Sigmoid colon (tissue), 6 donors: ENCODE measurements at regions not wholly inside any gene's neighbourhood (a gene's known extent, or its start where the extent isn't known, plus 50 kb on each side); places are given as distances from the start of the nearest gene placed in this dataset.

Source experiments
- DNase-seq: peaks from one replicate; pipeline ENCODE4 v3.0.0-alpha.2; 2019
- H3K27ac ChIP-seq, 4 donors: fragments of 200-600 bp; sonication (generic); one replicate each; pipeline ENCODE4 v1.5.1; 2016 to 2019; ENCODE audit warnings: mild to moderate bottlenecking in 1 of 4
- H3K27me3 ChIP-seq, 3 donors: fragments of 200-600 bp; sonication (generic); one replicate each; pipeline ENCODE4 v1.5.1; 2019; ENCODE audit warnings: mild to moderate bottlenecking in 1 of 3
- H3K36me3 ChIP-seq, 4 donors: fragments of 200-600 bp; sonication (generic); one replicate each; pipeline ENCODE4 v1.5.1; 2016 to 2019
- H3K4me1 ChIP-seq, 4 donors: fragments of 200-600 bp; sonication (generic); one replicate each; pipeline ENCODE4 v1.5.1; 2017 to 2019
- H3K4me3 ChIP-seq, 4 donors: fragments of 200-600 bp; sonication (generic); one replicate each; pipeline ENCODE4 v1.5.1; 2017 to 2019; ENCODE audit warnings: mild to moderate bottlenecking in 2 of 4, moderate library complexity in 1 of 4
- H3K9me3 ChIP-seq, 4 donors: fragments of 200-600 bp in 3 of 4; sonication (generic) in 3 of 4; one replicate each; pipeline versions ENCODE4 v1.5.1 to v1.6.1; 2013 to 2019
- CTCF ChIP-seq, 4 experiments: fragments of 450-650 bp in 3 of 4; fragments of 200-600 bp in 1 of 4; IDR thresholded peaks; one replicate each; pipeline ENCODE4 v1.5.1; 2016 to 2019; ENCODE audit warnings: antibody characterized with exemption in 4 of 4, mild to moderate bottlenecking in 3 of 4, moderate library complexity in 2 of 4
- EP300 ChIP-seq, 4 donors: sonication (generic); formaldehyde crosslinking; IDR thresholded peaks; one replicate each; pipeline ENCODE4 v1.6.1; 2017; ENCODE audit warnings: antibody characterized with exemption in 4 of 4
- POLR2A ChIP-seq, 2 donors: fragments of 450-650 bp; IDR thresholded peaks; one replicate each; pipeline ENCODE4 v1.6.1; 2016; ENCODE audit warnings: antibody characterized with exemption in 2 of 2, mild to moderate bottlenecking in 2 of 2, moderate library complexity in 2 of 2
- POLR2AphosphoS5 ChIP-seq, 4 donors: sonication (generic); formaldehyde crosslinking; IDR thresholded peaks; one replicate each; pipeline ENCODE4 v1.6.1; 2017; ENCODE audit warnings: antibody characterized with exemption in 4 of 4
- WGBS, 2 donors: extraction: QIAGEN DNeasy Blood & Tissue Kit; methylation state at CpG; one replicate each; pipeline ENCODE4 v1.1.7; 2013; 5-methylcytosine and 5-hydroxymethylcytosine counted together
- intact Hi-C: fragments of 100-400 bp; cut with DNase I; formaldehyde crosslinking; loops from one replicate; pipeline ENCODE4 v1.15.1; 2023
- donor health status: healthy with polysubstance abuse.
- donor health status: healthy.

GRCh38 chr9:87324613-87325194 lies 173.0 kb upstream of the DAPK1 start:
- Histone ChIP-seq H3K4me3 (no peak overlapping the region), H3K9me3 (no peaks in the 10 kb centered on the region), H3K4me1 (peaks cover 0 to 16% (median 4%) of the 10 kb centered on the region in 4 donors), H3K27ac (no peak overlapping the region), H3K36me3 (no peaks in the 10 kb centered on the region), H3K27me3 (no peaks in the 10 kb centered on the region)
- intact Hi-C loops = loop anchor here (1.0 to 10.0 kb wide), 5 partner anchors 376 to 910 kb away; no protein-coding TSS in a partner anchor
- WGBS, 2 donors = 2 to 5% methylated on average over 5 of the region's 5 CpGs
- no peak for TF ChIP-seq POLR2AphosphoS5 (IDR thresholded peaks at IDR 0.05)
- TF ChIP-seq EP300 (IDR thresholded peaks at IDR 0.05) = no peak
- TF ChIP-seq POLR2A (IDR thresholded peaks at IDR 0.05) = no peak
- peak; percentile 71 to 85 (median 77) for TF ChIP-seq CTCF (IDR thresholded peaks at IDR 0.05)
- DNase-seq = no peak

- intact Hi-C loops = loop anchor here (10.0 kb wide), 1 partner anchor 693 kb away; no protein-coding TSS in a partner anchor
- 67 to 86% methylated on average over 3 of the region's 3 CpGs for WGBS, 2 donors
- peaks cover 0 to 16% (median 3%) of the 10 kb centered on the region in 4 donors for H3K4me1 ChIP-seq
- peaks cover 4 to 13% (median 8%) of the 10 kb centered on the region in 4 donors for H3K9me3 ChIP-seq
- H3K27ac ChIP-seq = no peak overlapping the region
- no peak for TF ChIP-seq POLR2A (IDR thresholded peaks at IDR 0.05)
- no peak for DNase-seq
- no peaks in the 10 kb centered on the region for H3K27me3 ChIP-seq
- H3K36me3 ChIP-seq = no peaks in the 10 kb centered on the region
- H3K4me3 ChIP-seq = no peak overlapping the region
These were observed 170.0 kb upstream of the DAPK1 start for GRCh38 chr9:87327575-87328125.

- Histone ChIP-seq H3K4me3 (no peak overlapping the region), H3K27me3 (no peaks in the 10 kb centered on the region), H3K9me3 (peaks cover 4 to 13% (median 8%) of the 10 kb centered on the region in 4 donors), H3K27ac (no peak overlapping the region), H3K36me3 (no peaks in the 10 kb centered on the region), H3K4me1 (peaks cover 0 to 17% (median 10%) of the 10 kb centered on the region in 4 donors)
- 89 to 91% methylated on average over 6 of the region's 6 CpGs for WGBS, 2 donors
- TF ChIP-seq CTCF (IDR thresholded peaks at IDR 0.05) = no peak
- no peak for TF ChIP-seq POLR2AphosphoS5 (IDR thresholded peaks at IDR 0.05)
- TF ChIP-seq EP300 (IDR thresholded peaks at IDR 0.05) = no peak
- TF ChIP-seq POLR2A (IDR thresholded peaks at IDR 0.05) = no peak
- intact Hi-C loops = no loop called here
- no peak for DNase-seq
These were observed 163.9 kb upstream of the DAPK1 start for GRCh38 chr9:87333802-87334201.

- Histone ChIP-seq H3K4me3 (no peak overlapping the region), H3K4me1 (peaks cover 0 to 17% (median 10%) of the 10 kb centered on the region in 4 donors), H3K36me3 (no peaks in the 10 kb centered on the region), H3K9me3 (peaks cover 4 to 13% (median 8%) of the 10 kb centered on the region in 4 donors), H3K27me3 (no peaks in the 10 kb centered on the region), H3K27ac (no peak overlapping the region)
- TF ChIP-seq EP300 (IDR thresholded peaks at IDR 0.05) (no peak), POLR2A (IDR thresholded peaks at IDR 0.05) (no peak), POLR2AphosphoS5 (IDR thresholded peaks at IDR 0.05) (no peak), CTCF (IDR thresholded peaks at IDR 0.05) (no peak)
- WGBS, 2 donors = 87 to 95% methylated on average over 3 of the region's 3 CpGs
- DNase-seq = no peak
- intact Hi-C loops = no loop called here
These were observed 163.3 kb upstream of the DAPK1 start for GRCh38 chr9:87334366-87334765.

GRCh38 chr9:87336407-87336806 lies 161.3 kb upstream of the DAPK1 start:
- TF ChIP-seq POLR2AphosphoS5 (IDR thresholded peaks at IDR 0.05) (no peak), CTCF (IDR thresholded peaks at IDR 0.05) (no peak), POLR2A (IDR thresholded peaks at IDR 0.05) (no peak), EP300 (IDR thresholded peaks at IDR 0.05) (no peak)
- no peak overlapping the region for H3K27ac ChIP-seq
- intact Hi-C loops = loop anchor here (5.0 kb wide), 1 partner anchor 161 kb away; the partner anchor contains the start of gene DAPK1
- no peaks in the 10 kb centered on the region for H3K36me3 ChIP-seq
- H3K4me1 ChIP-seq = peaks cover 0 to 17% (median 10%) of the 10 kb centered on the region in 4 donors
- H3K4me3 ChIP-seq = no peak overlapping the region
- 53 to 67% methylated on average over 1 of the region's 1 CpG for WGBS, 2 donors
- no peaks in the 10 kb centered on the region for H3K27me3 ChIP-seq
- H3K9me3 ChIP-seq = peaks cover 1 to 5% (median 4%) of the 10 kb centered on the region in 4 donors
- no peak for DNase-seq
